ENCODE measurements at regions not wholly inside any gene's neighbourhood (a gene's known extent, or its start where the extent isn't known, plus 50 kb on each side); places are given as distances from the start of the nearest gene placed in this dataset.

GRCh38 chr1:113340038-113340437 lies 50.3 kb upstream of the MAGI3 start:
- TF ChIP-seq FOXM1 (IDR thresholded peaks at IDR 0.05; ENCODE audit: borderline replicate concordance) (no peak), SUZ12 (IDR thresholded peaks at IDR 0.05) (no peak), HDGF (IDR thresholded peaks at IDR 0.05; ENCODE audit: borderline replicate concordance) (no peak), SP1 (IDR thresholded peaks at IDR 0.05) (no peak), FOXA1 (IDR thresholded peaks at IDR 0.05) (no peak), PKNOX1 (IDR thresholded peaks at IDR 0.05) (no peak), FOXK2 (IDR thresholded peaks at IDR 0.05) (no peak), CTBP1 (IDR thresholded peaks at IDR 0.05; ENCODE audit: borderline replicate concordance) (no peak), ARNT (IDR thresholded peaks at IDR 0.05) (no peak), NFRKB (IDR thresholded peaks at IDR 0.05) (no peak), BHLHE40 (IDR thresholded peaks at IDR 0.05; ENCODE audit: borderline replicate concordance) (no peak)

All from HEK293T (cell line).